ENCODE measurements at regions not wholly inside any gene's neighbourhood (a gene's known extent, or its start where the extent isn't known, plus 50 kb on each side); places are given as distances from the start of the nearest gene placed in this dataset.

DNA sequence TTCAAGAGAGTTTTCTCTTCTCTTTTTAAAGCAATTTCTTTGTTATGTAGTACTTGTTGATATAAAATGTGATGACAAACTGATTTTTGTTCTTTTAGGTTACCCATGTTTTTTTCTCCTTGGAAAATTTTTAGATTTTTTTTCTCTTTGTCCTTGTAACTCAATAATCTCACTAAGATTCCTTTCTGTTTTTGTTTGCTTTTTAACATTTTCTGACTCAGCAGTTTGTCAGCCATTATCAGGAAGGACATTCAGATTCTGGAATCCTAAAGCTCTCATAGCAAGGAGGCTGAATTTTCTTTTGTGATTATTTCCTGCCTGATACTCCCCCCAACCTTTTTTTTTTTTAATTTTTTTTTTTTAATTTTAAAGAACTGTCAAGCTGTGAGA, 75.2 kb upstream of the CITED2 start (continued):
- TF ChIP-seq SRSF1 (IDR thresholded peaks at IDR 0.05; ENCODE audit: low read depth, low read length) (no peak), ATF3 (IDR thresholded peaks at IDR 0.05) (0 out of 2 replicates have a peak, but pooled peaks have one; percentile 10), ATF3 (CRISPR knock-in tag; conservative IDR thresholded peaks at IDR 0.05) (no peak), RAD21 (CRISPR knock-in tag; conservative IDR thresholded peaks at IDR 0.05 in 1 of 2, IDR thresholded peaks at IDR 0.05 in 1 of 2) (no peak), ZNF318 (IDR thresholded peaks at IDR 0.05; ENCODE audit: borderline replicate concordance in 1 of 2, low read depth in 1 of 2) (peak in 1 of 2 experiments; percentile 54; a peak in 1 of 4 replicates), MCM5 (IDR thresholded peaks at IDR 0.05; ENCODE audit: low read depth) (no peak), DNMT1 (IDR thresholded peaks at IDR 0.05) (no peak), TOE1 (IDR thresholded peaks at IDR 0.05; ENCODE audit: borderline replicate concordance) (peak; percentile 61; the same call in 1 of the 2 replicates), TOE1 (CRISPR knock-in tag; IDR thresholded peaks at IDR 0.05; ENCODE audit: borderline replicate concordance, low read depth) (no peak)

Measured in K562 (cell line).